ENCODE measurements at regions not wholly inside any gene's neighbourhood (a gene's known extent, or its start where the extent isn't known, plus 50 kb on each side); places are given as distances from the start of the nearest gene placed in this dataset.

- TF ChIP-seq EZH2 (IDR thresholded peaks at IDR 0.05; ENCODE audit: low read length, missing control alignments) (no peak), CTCF (conservative IDR thresholded peaks at IDR 0.05 in 1 of 2, IDR thresholded peaks at IDR 0.05 in 1 of 2; ENCODE audit: low read depth in 1 of 2, low read length in 2 of 2) (no peak)
Measured at GRCh38 chr17:77399319-77399957, 258.7 kb downstream of the SEC14L1 start.
